KMS-11 (cell line): ENCODE measurements at regions not wholly inside any gene's neighbourhood (a gene's known extent, or its start where the extent isn't known, plus 50 kb on each side); places are given as distances from the start of the nearest gene placed in this dataset.

Source experiments
- H2AFZ ChIP-seq: fragments of 200-600 bp; sonication (generic); 2 replicates; pipeline ENCODE4 v1.6.1; 2016; ENCODE audit warnings: antibody characterized with exemption, mixed run types, low read depth
- H3K27ac ChIP-seq: fragments of 200-600 bp; sonication (generic); 2 replicates; pipeline ENCODE4 v1.6.1; 2016; ENCODE audit warnings: mild to moderate bottlenecking, mixed run types
- H3K27me3 ChIP-seq: fragments of 200-600 bp; sonication (generic); 2 replicates; pipeline ENCODE4 v1.6.1; 2017; ENCODE audit warnings: mild to moderate bottlenecking, low read depth, mixed run types, moderate library complexity; ENCODE audit not compliant: insufficient read depth
- H3K36me3 ChIP-seq: fragments of 200-600 bp; sonication (generic); 2 replicates; pipeline ENCODE4 v1.6.1; 2017; ENCODE audit warnings: mild to moderate bottlenecking, mixed run types; ENCODE audit not compliant: insufficient read depth
- H3K4me1 ChIP-seq: fragments of 200-600 bp; sonication (generic); 2 replicates; pipeline ENCODE4 v1.6.1; 2016; ENCODE audit warnings: mild to moderate bottlenecking, low read depth, mixed run types; ENCODE audit not compliant: poor library complexity, severe bottlenecking
- H3K4me2 ChIP-seq: fragments of 200-600 bp; sonication (generic); 2 replicates; pipeline ENCODE4 v1.7.0; 2016; ENCODE audit warnings: mild to moderate bottlenecking, mixed run types
- H3K4me3 ChIP-seq: fragments of 200-600 bp; sonication (generic); IDR thresholded peaks from 2 replicates; pipeline ENCODE4 v1.6.1; 2017; ENCODE audit warnings: low read depth, low read length, mixed read lengths; ENCODE audit not compliant: insufficient read depth
- H3K79me2 ChIP-seq: fragments of 200-600 bp; sonication (generic); 2 replicates; pipeline ENCODE4 v1.6.1; 2016; ENCODE audit warnings: low read depth, mixed run types; ENCODE audit not compliant: insufficient read depth
- H3K9ac ChIP-seq: fragments of 200-600 bp; sonication (generic); 2 replicates; pipeline ENCODE4 v1.6.1; 2016; ENCODE audit warnings: mild to moderate bottlenecking, mixed run types
- H4K20me1 ChIP-seq: fragments of 200-600 bp; sonication (generic); 2 replicates; pipeline ENCODE4 v1.6.1; 2016; ENCODE audit warnings: mild to moderate bottlenecking, mixed run types; ENCODE audit not compliant: insufficient read depth
- TF ChIP-seq, protein P1 (sequence below): fragments of 200-600 bp; sonication (generic); conservative IDR thresholded peaks from 2 replicates; pipeline ENCODE4 v1.6.1; 2017; ENCODE audit warnings: low read depth, mild to moderate bottlenecking, antibody characterized with exemption, low read length, moderate library complexity, mixed read lengths

- no peak overlapping the region for H3K4me3 ChIP-seq
- TF ChIP-seq, protein P1, sequence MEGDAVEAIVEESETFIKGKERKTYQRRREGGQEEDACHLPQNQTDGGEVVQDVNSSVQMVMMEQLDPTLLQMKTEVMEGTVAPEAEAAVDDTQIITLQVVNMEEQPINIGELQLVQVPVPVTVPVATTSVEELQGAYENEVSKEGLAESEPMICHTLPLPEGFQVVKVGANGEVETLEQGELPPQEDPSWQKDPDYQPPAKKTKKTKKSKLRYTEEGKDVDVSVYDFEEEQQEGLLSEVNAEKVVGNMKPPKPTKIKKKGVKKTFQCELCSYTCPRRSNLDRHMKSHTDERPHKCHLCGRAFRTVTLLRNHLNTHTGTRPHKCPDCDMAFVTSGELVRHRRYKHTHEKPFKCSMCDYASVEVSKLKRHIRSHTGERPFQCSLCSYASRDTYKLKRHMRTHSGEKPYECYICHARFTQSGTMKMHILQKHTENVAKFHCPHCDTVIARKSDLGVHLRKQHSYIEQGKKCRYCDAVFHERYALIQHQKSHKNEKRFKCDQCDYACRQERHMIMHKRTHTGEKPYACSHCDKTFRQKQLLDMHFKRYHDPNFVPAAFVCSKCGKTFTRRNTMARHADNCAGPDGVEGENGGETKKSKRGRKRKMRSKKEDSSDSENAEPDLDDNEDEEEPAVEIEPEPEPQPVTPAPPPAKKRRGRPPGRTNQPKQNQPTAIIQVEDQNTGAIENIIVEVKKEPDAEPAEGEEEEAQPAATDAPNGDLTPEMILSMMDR = no peak
- H3K79me2 ChIP-seq = no peaks in the 10 kb centered on the region
- no peak overlapping the region for H3K27ac ChIP-seq
- H4K20me1 ChIP-seq = no peaks in the 10 kb centered on the region
- no peaks in the 10 kb centered on the region for H3K4me1 ChIP-seq
- H3K4me2 ChIP-seq = no peak overlapping the region
- H2AFZ ChIP-seq = no peak overlapping the region
- H3K36me3 ChIP-seq = no peaks in the 10 kb centered on the region
- peaks cover 3% of the 10 kb centered on the region; the same call in 1 of the 2 replicates for H3K27me3 ChIP-seq
- H3K9ac ChIP-seq = no peak overlapping the region
Measured at GRCh38 chr6:2535506-2535905, 215.2 kb downstream of the MYLK4 start.

GRCh38 chr6:2534406-2535042 is 216.2 kb downstream of the MYLK4 start:
- Histone ChIP-seq H3K4me3 (no peak overlapping the region), H3K36me3 (no peaks in the 10 kb centered on the region), H3K79me2 (no peaks in the 10 kb centered on the region), H3K9ac (no peak overlapping the region), H3K27ac (no peak overlapping the region), H2AFZ (no peak overlapping the region), H3K4me2 (no peak overlapping the region), H3K27me3 (no peaks in the 10 kb centered on the region; the same call in 1 of the 2 replicates), H3K4me1 (no peaks in the 10 kb centered on the region), H4K20me1 (no peaks in the 10 kb centered on the region)
- TF ChIP-seq, protein P1 = no peak

DNA sequence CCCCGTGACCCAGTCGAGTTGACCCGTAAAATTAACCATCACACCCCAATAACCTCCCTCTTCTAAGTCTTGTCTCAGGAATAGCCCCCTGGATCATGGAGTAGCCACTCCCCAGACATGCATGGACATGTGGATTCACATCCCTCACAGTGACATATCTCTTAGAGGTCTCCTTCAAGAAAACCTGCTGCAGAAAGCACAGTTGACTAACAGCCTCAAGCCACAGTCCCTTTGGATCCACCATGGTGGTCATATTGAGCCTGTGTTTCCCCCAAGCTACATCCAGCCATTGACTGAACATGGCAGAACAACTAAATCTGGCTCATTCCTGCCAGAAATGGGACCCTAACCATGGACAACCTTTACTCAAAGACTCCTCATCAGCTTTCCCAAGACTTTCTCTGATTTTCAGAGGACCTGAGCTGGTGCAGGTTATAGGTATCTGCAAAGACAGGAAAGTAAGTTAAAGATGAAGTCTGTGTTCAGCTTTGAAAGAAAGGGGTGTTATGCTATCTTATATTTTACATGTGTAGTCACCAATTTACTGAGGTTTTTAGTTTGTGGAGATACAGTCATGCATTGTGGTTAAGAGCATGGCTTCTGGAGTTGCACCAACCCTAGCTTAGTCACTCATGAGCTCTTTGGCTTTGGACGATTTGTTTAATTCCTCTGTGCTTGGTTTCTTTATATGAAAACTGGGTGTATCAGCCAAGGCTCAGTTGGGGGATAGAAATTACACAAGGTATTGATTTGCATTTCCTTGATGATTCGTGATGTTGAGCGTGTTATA is 219.1 kb downstream of the MYLK4 start:
- Histone ChIP-seq H3K36me3 (no peaks in the 10 kb centered on the region), H3K4me1 (no peaks in the 10 kb centered on the region), H3K79me2 (no peaks in the 10 kb centered on the region), H3K27ac (no peak overlapping the region), H3K4me3 (no peak overlapping the region), H3K9ac (no peak overlapping the region), H2AFZ (no peak overlapping the region), H4K20me1 (no peaks in the 10 kb centered on the region), H3K27me3 (no peaks in the 10 kb centered on the region), H3K4me2 (no peak overlapping the region)
- TF ChIP-seq, protein P1 = no peak

DNA sequence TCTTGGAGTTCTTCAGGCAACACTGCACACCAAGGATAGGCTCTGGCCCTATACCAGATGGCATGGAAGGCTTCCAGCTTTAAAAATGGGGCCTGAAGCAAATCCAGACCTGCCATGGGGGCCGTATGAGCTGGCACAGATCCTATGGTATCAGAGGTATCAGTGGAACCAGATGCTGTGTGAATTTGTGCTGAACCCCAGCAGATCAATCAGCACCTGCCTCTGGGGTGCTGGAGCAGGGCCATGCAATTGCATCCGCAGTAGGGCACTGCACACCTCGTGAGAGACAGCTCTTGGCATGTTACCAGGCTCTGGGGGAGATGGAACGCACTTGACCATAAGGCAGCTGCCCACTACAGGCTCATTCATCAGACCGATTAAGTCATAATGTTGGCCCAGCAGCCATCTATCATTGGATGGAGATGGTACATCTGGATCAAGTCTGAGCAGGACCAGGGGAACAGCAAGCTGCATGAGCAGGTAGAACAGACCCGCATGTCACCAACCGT is 221.5 kb downstream of the MYLK4 start:
- Histone ChIP-seq H3K36me3 (no peaks in the 10 kb centered on the region), H3K79me2 (no peaks in the 10 kb centered on the region), H3K27ac (no peak overlapping the region), H2AFZ (no peak overlapping the region), H3K27me3 (no peaks in the 10 kb centered on the region), H4K20me1 (no peaks in the 10 kb centered on the region), H3K4me1 (no peaks in the 10 kb centered on the region), H3K9ac (no peak overlapping the region), H3K4me3 (no peak overlapping the region), H3K4me2 (no peak overlapping the region)
- TF ChIP-seq, protein P1 = no peak
